ENCODE measurements at regions not wholly inside any gene's neighbourhood (a gene's known extent, or its start where the extent isn't known, plus 50 kb on each side); places are given as distances from the start of the nearest gene placed in this dataset.

- CTCF ChIA-PET (ENCODE audit: low intra/inter-chr PET ratio, low total read pairs) = no interaction called here
- no peak overlapping the region for H3K4me3 ChIP-seq (replicated peaks in 1 of 3; ENCODE audit: insufficient read depth in 1 of 3, low read depth in 2 of 3, low read length in 3 of 3)
- no TSS peak for BruUV-seq (replicated peaks)
- no peaks in the 10 kb centered on the region for H4K20me1 ChIP-seq (ENCODE audit: insufficient read depth, low read length)
- DNase-seq (ENCODE audit: low spot score) (no peak), FAIRE-seq (no peak), ATAC-seq (no peak)
- H3K27ac ChIP-seq (ENCODE audit: extremely low read length, insufficient read depth, low read length) = no peak overlapping the region
- 3% methylated on average over 2 of the region's 2 CpGs for WGBS (ENCODE audit: low lambda C conversion rate)
- no peaks in the 10 kb centered on the region for H3K4me1 ChIP-seq (ENCODE audit: insufficient read depth, low read length)
- in situ Hi-C loops (cut with HindIII; ENCODE audit: extremely low pct_ligation_motif_present, low pct_unique_long_range_greater_than_20kb) = no loop called here
- H3K27me3 ChIP-seq (ENCODE audit: control insufficient read depth in 1 of 2, insufficient read depth in 2 of 2, low read length in 2 of 2) = no peaks in the 10 kb centered on the region
- H2AFZ ChIP-seq (ENCODE audit: low read length) = no peak overlapping the region
- POLR2A ChIA-PET = no interaction called here
- H3K4me2 ChIP-seq (ENCODE audit: low read depth, low read length) = no peak overlapping the region
- no peaks in the 10 kb centered on the region for H3K36me3 ChIP-seq (replicated peaks in 1 of 2; ENCODE audit: control insufficient read depth in 1 of 2, insufficient read depth in 2 of 2, low read length in 2 of 2)
- TF ChIP-seq, protein P1, sequence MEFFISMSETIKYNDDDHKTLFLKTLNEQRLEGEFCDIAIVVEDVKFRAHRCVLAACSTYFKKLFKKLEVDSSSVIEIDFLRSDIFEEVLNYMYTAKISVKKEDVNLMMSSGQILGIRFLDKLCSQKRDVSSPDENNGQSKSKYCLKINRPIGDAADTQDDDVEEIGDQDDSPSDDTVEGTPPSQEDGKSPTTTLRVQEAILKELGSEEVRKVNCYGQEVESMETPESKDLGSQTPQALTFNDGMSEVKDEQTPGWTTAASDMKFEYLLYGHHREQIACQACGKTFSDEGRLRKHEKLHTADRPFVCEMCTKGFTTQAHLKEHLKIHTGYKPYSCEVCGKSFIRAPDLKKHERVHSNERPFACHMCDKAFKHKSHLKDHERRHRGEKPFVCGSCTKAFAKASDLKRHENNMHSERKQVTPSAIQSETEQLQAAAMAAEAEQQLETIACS (CRISPR knock-in tag; IDR thresholded peaks at IDR 0.05) = no peak
- TF ChIP-seq ZBTB38 (CRISPR knock-in tag; IDR thresholded peaks at IDR 0.05) (no peak), ZNF674 (CRISPR knock-in tag; IDR thresholded peaks at IDR 0.05; ENCODE audit: low read depth) (no peak), FIP1L1 (IDR thresholded peaks at IDR 0.05; ENCODE audit: borderline replicate concordance, insufficient read depth, low read depth, low read length) (no peak), SNAPC4 (CRISPR knock-in tag; IDR thresholded peaks at IDR 0.05) (no peak), ZNF234 (CRISPR knock-in tag; conservative IDR thresholded peaks at IDR 0.05) (no peak), RAD21 (CRISPR knock-in tag; IDR thresholded peaks at IDR 0.05) (no peak)
- TF ChIP-seq, protein P2, sequence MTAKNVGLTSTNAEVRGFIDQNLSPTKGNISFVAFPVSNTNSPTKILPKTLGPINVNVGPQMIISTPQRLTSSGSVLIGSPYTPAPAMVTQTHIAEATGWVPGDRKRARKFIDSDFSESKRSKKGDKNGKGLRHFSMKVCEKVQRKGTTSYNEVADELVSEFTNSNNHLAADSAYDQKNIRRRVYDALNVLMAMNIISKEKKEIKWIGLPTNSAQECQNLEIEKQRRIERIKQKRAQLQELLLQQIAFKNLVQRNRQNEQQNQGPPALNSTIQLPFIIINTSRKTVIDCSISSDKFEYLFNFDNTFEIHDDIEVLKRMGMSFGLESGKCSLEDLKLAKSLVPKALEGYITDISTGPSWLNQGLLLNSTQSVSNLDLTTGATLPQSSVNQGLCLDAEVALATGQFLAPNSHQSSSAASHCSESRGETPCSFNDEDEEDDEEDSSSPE (CRISPR knock-in tag; IDR thresholded peaks at IDR 0.05) = no peak
- TF ChIP-seq, protein P3, sequence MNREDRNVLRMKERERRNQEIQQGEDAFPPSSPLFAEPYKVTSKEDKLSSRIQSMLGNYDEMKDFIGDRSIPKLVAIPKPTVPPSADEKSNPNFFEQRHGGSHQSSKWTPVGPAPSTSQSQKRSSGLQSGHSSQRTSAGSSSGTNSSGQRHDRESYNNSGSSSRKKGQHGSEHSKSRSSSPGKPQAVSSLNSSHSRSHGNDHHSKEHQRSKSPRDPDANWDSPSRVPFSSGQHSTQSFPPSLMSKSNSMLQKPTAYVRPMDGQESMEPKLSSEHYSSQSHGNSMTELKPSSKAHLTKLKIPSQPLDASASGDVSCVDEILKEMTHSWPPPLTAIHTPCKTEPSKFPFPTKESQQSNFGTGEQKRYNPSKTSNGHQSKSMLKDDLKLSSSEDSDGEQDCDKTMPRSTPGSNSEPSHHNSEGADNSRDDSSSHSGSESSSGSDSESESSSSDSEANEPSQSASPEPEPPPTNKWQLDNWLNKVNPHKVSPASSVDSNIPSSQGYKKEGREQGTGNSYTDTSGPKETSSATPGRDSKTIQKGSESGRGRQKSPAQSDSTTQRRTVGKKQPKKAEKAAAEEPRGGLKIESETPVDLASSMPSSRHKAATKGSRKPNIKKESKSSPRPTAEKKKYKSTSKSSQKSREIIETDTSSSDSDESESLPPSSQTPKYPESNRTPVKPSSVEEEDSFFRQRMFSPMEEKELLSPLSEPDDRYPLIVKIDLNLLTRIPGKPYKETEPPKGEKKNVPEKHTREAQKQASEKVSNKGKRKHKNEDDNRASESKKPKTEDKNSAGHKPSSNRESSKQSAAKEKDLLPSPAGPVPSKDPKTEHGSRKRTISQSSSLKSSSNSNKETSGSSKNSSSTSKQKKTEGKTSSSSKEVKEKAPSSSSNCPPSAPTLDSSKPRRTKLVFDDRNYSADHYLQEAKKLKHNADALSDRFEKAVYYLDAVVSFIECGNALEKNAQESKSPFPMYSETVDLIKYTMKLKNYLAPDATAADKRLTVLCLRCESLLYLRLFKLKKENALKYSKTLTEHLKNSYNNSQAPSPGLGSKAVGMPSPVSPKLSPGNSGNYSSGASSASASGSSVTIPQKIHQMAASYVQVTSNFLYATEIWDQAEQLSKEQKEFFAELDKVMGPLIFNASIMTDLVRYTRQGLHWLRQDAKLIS (CRISPR knock-in tag; IDR thresholded peaks at IDR 0.05) = no peak
- peaks cover 87% of the 10 kb centered on the region for H3K9me3 ChIP-seq (ENCODE audit: low read length)
- H3K9ac ChIP-seq (ENCODE audit: insufficient read depth, low read depth, low read length) = no peak overlapping the region
- H3K79me2 ChIP-seq (ENCODE audit: insufficient read depth, low read length) = no peaks in the 10 kb centered on the region
- intact Hi-C loops (cut with micrococcal nuclease; ENCODE audit: unreplicated experiment) = no loop called here
Measured at GRCh38 chr2:4588606-4589005, 885.2 kb downstream of the DCDC2C start.
